Neural cell (in vitro differentiated cells): ENCODE measurements at regions not wholly inside any gene's neighbourhood (a gene's known extent, or its start where the extent isn't known, plus 50 kb on each side); places are given as distances from the start of the nearest gene placed in this dataset.

Source experiments
- EP300 ChIP-seq: fragments of 450-650 bp; conservative IDR thresholded peaks from 2 replicates; pipeline ENCODE4 v1.6.1; 2014; ENCODE audit warnings: antibody characterized with exemption, mild to moderate bottlenecking, moderate library complexity; ENCODE audit not compliant: poor library complexity, severe bottlenecking
- EZH2 ChIP-seq: fragments of 200-600, 300-800 bp; shearing (Covaris generic), sonication (generic); IDR thresholded peaks from 2 replicates; pipeline ENCODE4 v1.6.1; 2014; ENCODE audit warnings: antibody characterized with exemption, low read length, borderline replicate concordance, mild to moderate bottlenecking; ENCODE audit not compliant: insufficient read depth, poor library complexity, severe bottlenecking
- POLR2AphosphoS5 ChIP-seq: IDR thresholded peaks from 2 replicates; pipeline ENCODE4 v1.6.1; 2012
- SMC3 ChIP-seq: fragments of 450-650 bp; conservative IDR thresholded peaks from 2 replicates; pipeline ENCODE4 v1.6.1; 2014; ENCODE audit warnings: antibody characterized with exemption, mild to moderate bottlenecking, moderate library complexity; ENCODE audit not compliant: poor library complexity
- TAF1 ChIP-seq: IDR thresholded peaks from 2 replicates; pipeline ENCODE4 v1.6.1; 2012; ENCODE audit warnings: low read depth
- TF ChIP-seq, protein P1 (sequence below): fragments of 450-650 bp; IDR thresholded peaks from 2 replicates; pipeline ENCODE4 v1.5.1; 2014; ENCODE audit warnings: antibody characterized with exemption, mild to moderate bottlenecking, moderate library complexity; ENCODE audit not compliant: poor library complexity, severe bottlenecking
- TF ChIP-seq, protein P2 (sequence below): IDR thresholded peaks from 2 replicates; pipeline ENCODE4 v1.6.1; 2012; ENCODE audit warnings: borderline replicate concordance

DNA sequence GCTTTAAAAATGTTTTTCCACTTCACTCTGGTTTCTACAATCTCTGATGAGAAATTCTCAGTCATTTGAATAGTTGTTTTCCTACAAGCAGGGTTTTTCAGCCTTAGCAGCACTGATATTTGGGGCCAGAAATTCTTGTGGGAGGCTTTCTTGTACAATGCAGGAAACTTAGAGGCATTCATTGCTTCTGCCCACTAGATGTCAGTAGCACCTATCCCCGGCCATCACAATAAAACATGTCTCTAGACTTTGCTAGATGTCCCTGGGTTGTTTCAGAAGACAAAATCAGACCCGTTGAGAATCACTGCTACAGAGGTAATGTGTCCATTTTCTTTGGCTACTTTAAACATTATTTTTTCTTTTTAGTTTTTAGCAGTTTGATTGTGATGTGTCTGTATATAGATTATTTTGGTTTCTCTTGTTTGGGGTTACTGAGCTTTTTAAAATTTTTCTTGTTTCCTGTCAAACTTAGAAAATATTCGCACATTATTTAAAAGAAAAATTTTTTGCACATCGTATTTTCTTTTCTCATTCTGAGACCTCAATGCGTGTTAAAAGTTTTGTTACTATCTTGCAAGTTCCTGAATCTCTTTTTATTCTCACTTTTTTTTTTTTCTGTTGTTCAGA lies 60.8 kb upstream of the CCDC179 start:
- TF ChIP-seq, protein P1, sequence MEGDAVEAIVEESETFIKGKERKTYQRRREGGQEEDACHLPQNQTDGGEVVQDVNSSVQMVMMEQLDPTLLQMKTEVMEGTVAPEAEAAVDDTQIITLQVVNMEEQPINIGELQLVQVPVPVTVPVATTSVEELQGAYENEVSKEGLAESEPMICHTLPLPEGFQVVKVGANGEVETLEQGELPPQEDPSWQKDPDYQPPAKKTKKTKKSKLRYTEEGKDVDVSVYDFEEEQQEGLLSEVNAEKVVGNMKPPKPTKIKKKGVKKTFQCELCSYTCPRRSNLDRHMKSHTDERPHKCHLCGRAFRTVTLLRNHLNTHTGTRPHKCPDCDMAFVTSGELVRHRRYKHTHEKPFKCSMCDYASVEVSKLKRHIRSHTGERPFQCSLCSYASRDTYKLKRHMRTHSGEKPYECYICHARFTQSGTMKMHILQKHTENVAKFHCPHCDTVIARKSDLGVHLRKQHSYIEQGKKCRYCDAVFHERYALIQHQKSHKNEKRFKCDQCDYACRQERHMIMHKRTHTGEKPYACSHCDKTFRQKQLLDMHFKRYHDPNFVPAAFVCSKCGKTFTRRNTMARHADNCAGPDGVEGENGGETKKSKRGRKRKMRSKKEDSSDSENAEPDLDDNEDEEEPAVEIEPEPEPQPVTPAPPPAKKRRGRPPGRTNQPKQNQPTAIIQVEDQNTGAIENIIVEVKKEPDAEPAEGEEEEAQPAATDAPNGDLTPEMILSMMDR = peak; percentile 79
- TF ChIP-seq EP300 (no peak), POLR2AphosphoS5 (no peak), TAF1 (no peak), EZH2 (no peak), SMC3 (peak; percentile 70)
- TF ChIP-seq, protein P2, sequence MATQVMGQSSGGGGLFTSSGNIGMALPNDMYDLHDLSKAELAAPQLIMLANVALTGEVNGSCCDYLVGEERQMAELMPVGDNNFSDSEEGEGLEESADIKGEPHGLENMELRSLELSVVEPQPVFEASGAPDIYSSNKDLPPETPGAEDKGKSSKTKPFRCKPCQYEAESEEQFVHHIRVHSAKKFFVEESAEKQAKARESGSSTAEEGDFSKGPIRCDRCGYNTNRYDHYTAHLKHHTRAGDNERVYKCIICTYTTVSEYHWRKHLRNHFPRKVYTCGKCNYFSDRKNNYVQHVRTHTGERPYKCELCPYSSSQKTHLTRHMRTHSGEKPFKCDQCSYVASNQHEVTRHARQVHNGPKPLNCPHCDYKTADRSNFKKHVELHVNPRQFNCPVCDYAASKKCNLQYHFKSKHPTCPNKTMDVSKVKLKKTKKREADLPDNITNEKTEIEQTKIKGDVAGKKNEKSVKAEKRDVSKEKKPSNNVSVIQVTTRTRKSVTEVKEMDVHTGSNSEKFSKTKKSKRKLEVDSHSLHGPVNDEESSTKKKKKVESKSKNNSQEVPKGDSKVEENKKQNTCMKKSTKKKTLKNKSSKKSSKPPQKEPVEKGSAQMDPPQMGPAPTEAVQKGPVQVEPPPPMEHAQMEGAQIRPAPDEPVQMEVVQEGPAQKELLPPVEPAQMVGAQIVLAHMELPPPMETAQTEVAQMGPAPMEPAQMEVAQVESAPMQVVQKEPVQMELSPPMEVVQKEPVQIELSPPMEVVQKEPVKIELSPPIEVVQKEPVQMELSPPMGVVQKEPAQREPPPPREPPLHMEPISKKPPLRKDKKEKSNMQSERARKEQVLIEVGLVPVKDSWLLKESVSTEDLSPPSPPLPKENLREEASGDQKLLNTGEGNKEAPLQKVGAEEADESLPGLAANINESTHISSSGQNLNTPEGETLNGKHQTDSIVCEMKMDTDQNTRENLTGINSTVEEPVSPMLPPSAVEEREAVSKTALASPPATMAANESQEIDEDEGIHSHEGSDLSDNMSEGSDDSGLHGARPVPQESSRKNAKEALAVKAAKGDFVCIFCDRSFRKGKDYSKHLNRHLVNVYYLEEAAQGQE = no peak
